ENCODE measurements at regions not wholly inside any gene's neighbourhood (a gene's known extent, or its start where the extent isn't known, plus 50 kb on each side); places are given as distances from the start of the nearest gene placed in this dataset.

GRCh38 chr17:45700171-45701090 lies 83.7 kb upstream of the CRHR1 start:
- peak; percentile 82 for DNase-seq
- Histone ChIP-seq H3K27ac (peak overlapping the region; percentile 75), H3K36me3 (no peaks in the 10 kb centered on the region), H3K9me3 (ENCODE audit: severe bottlenecking) (no peaks in the 10 kb centered on the region), H3K4me3 (ENCODE audit: low read depth, low read length) (no peak overlapping the region), H3K27me3 (ENCODE audit: insufficient read depth, low read depth, severe bottlenecking) (no peaks in the 10 kb centered on the region)
- TF ChIP-seq CTCF (IDR thresholded peaks at IDR 0.05; ENCODE audit: low read depth, low read length): no peak

- no peak for TF ChIP-seq CTCF (IDR thresholded peaks at IDR 0.05; ENCODE audit: low read depth, low read length)
- Histone ChIP-seq H3K4me3 (ENCODE audit: low read depth, low read length) (no peak overlapping the region), H3K36me3 (no peaks in the 10 kb centered on the region), H3K9me3 (ENCODE audit: severe bottlenecking) (no peaks in the 10 kb centered on the region), H3K27me3 (ENCODE audit: insufficient read depth, low read depth, severe bottlenecking) (no peaks in the 10 kb centered on the region), H3K27ac (peak overlapping the region; percentile 75)
- DNase-seq: no peak
Observed at GRCh38 chr17:45702666-45703266, 81.4 kb upstream of the CRHR1 start.

- Histone ChIP-seq H3K9me3 (ENCODE audit: severe bottlenecking) (no peaks in the 10 kb centered on the region), H3K4me3 (ENCODE audit: low read depth, low read length) (no peak overlapping the region), H3K36me3 (no peaks in the 10 kb centered on the region), H3K27ac (peak overlapping the region; percentile 75), H3K27me3 (ENCODE audit: insufficient read depth, low read depth, severe bottlenecking) (no peaks in the 10 kb centered on the region)
- no peak for TF ChIP-seq CTCF (IDR thresholded peaks at IDR 0.05; ENCODE audit: low read depth, low read length)
- DNase-seq: peak; percentile 77
Observed at GRCh38 chr17:45703348-45703747, 80.8 kb upstream of the CRHR1 start.

- H3K9me3 ChIP-seq (ENCODE audit: severe bottlenecking): no peaks in the 10 kb centered on the region
- no peak for TF ChIP-seq CTCF (IDR thresholded peaks at IDR 0.05; ENCODE audit: low read depth, low read length)
- H3K27ac ChIP-seq: peak overlapping the region; percentile 75
- DNase-seq: no peak
- no peak overlapping the region for H3K4me3 ChIP-seq (ENCODE audit: low read depth, low read length)
- no peaks in the 10 kb centered on the region for H3K36me3 ChIP-seq
- no peaks in the 10 kb centered on the region for H3K27me3 ChIP-seq (ENCODE audit: insufficient read depth, low read depth, severe bottlenecking)
Observed at GRCh38 chr17:45703806-45704205, 80.3 kb upstream of the CRHR1 start.

GRCh38 chr17:45704251-45704650 lies 79.9 kb upstream of the CRHR1 start:
- Histone ChIP-seq H3K27me3 (ENCODE audit: insufficient read depth, low read depth, severe bottlenecking) (no peaks in the 10 kb centered on the region), H3K4me3 (ENCODE audit: low read depth, low read length) (no peak overlapping the region), H3K27ac (peak overlapping the region; percentile 75; the same call in 1 of the 2 replicates), H3K36me3 (no peaks in the 10 kb centered on the region), H3K9me3 (ENCODE audit: severe bottlenecking) (no peaks in the 10 kb centered on the region)
- no peak for TF ChIP-seq CTCF (IDR thresholded peaks at IDR 0.05; ENCODE audit: low read depth, low read length)
- DNase-seq: no peak

Measured in WERI-Rb-1 (cell line).